Ovary (tissue), 7 donors: ENCODE measurements at regions not wholly inside any gene's neighbourhood (a gene's known extent, or its start where the extent isn't known, plus 50 kb on each side); places are given as distances from the start of the nearest gene placed in this dataset.

Experiments used
- DNase-seq, 5 donors: peaks; one replicate each; pipeline ENCODE4 v3.0.0-alpha.2; 2019 to 2020
- H3K27ac ChIP-seq, 2 donors: fragments of 200-600 bp; one replicate each; pipeline versions ENCODE4 v1.5.1 to v1.8.0; 2019 to 2022
- H3K27me3 ChIP-seq: fragments of 200-600 bp; one replicate; pipeline ENCODE4 v1.8.0; 2022
- H3K36me3 ChIP-seq: fragments of 200-600 bp; sonication (generic); one replicate; pipeline ENCODE4 v1.5.1; 2019
- H3K4me1 ChIP-seq: one replicate; pipeline ENCODE4 v1.8.1; 2013; ENCODE audit warnings: mild to moderate bottlenecking, moderate library complexity; ENCODE audit not compliant: insufficient read depth
- H3K4me3 ChIP-seq: fragments of 200-600 bp; sonication (generic); one replicate; pipeline ENCODE4 v1.5.1; 2017
- H3K9me3 ChIP-seq, 2 donors: fragments of 200-600 bp in 1 of 2; sonication (generic) in 1 of 2; one replicate each; pipeline versions ENCODE4 v1.5.1 to v1.8.1; 2013 to 2019; ENCODE audit warnings: mild to moderate bottlenecking in 1 of 2, moderate library complexity in 1 of 2
- CTCF ChIP-seq, 3 donors: fragments of 450-650 bp in 2 of 3; fragments of 200-600 bp in 1 of 3; IDR thresholded peaks; one replicate each; pipeline versions ENCODE4 v1.5.1 to v1.8.0; 2016 to 2022; ENCODE audit warnings: antibody characterized with exemption in 3 of 3, mild to moderate bottlenecking in 1 of 3
- EP300 ChIP-seq: sonication (generic); formaldehyde crosslinking; IDR thresholded peaks from one replicate; pipeline ENCODE4 v1.6.1; 2017; ENCODE audit warnings: antibody characterized with exemption
- POLR2A ChIP-seq: fragments of 450-650 bp; IDR thresholded peaks from one replicate; pipeline ENCODE4 v1.6.1; 2017; ENCODE audit warnings: antibody characterized with exemption, mild to moderate bottlenecking, moderate library complexity
- WGBS, 3 donors: extraction: QIAGEN DNeasy Blood & Tissue Kit in 1 of 3; methylation state at CpG; one replicate each; pipeline versions ENCODE4 v1.1.5 to v1.1.7; 2013 to 2017; 5-methylcytosine and 5-hydroxymethylcytosine counted together
- intact Hi-C, 4 donors: fragments of 100-400 bp; cut with DNase I; formaldehyde crosslinking; loops; one replicate each; pipeline versions ENCODE4 v1.11.0 to v1.15.1; 2022 to 2023
- donor health status: DM: no; HTN: no; CAD: no; lungs with moderate emphysema.
- donor health status: DM: no; HTN: no; CAD: no.
- donor health status: Bipolar disorder and iron deficiency.
- donor health status: DM: no; HTN: no; CAD: no.
- donor health status: DM: yes; HTN: yes; CAD: no.

GRCh38 chr12:18967814-18968213 lies 161.7 kb upstream of the PLEKHA5 start:
- WGBS, 3 donors = 51 to 63% (median 54%) methylated on average over 3 of the region's 3 CpGs
- TF ChIP-seq EP300 (no peak), CTCF (IDR thresholded peaks at IDR 0.05) (no peak), POLR2A (no peak)
- no peak for DNase-seq
- H3K4me1 ChIP-seq = no peaks in the 10 kb centered on the region
- H3K4me3 ChIP-seq = no peak overlapping the region
- intact Hi-C loops = no loop called here
- no peaks in the 10 kb centered on the region for H3K36me3 ChIP-seq
- H3K9me3 ChIP-seq = no peaks in the 10 kb centered on the region
- H3K27ac ChIP-seq = no peak overlapping the region
- H3K27me3 ChIP-seq = no peaks in the 10 kb centered on the region

- H3K36me3 ChIP-seq = no peaks in the 10 kb centered on the region
- H3K4me3 ChIP-seq = no peak overlapping the region
- H3K4me1 ChIP-seq = no peaks in the 10 kb centered on the region
- no peaks in the 10 kb centered on the region for H3K9me3 ChIP-seq
- WGBS, 3 donors = 73 to 79% (median 76%) methylated on average over 5 of the region's 5 CpGs
- H3K27ac ChIP-seq = no peak overlapping the region
- no peak for TF ChIP-seq CTCF (IDR thresholded peaks at IDR 0.05)
- no peak for TF ChIP-seq EP300
- no peak for TF ChIP-seq POLR2A
- DNase-seq = no peak
- no peaks in the 10 kb centered on the region for H3K27me3 ChIP-seq
- intact Hi-C loops = no loop called here
Measured at GRCh38 chr12:18969512-18969911, 160.0 kb upstream of the PLEKHA5 start.

- H3K27ac ChIP-seq = no peak overlapping the region
- 92 to 95% (median 93%) methylated on average over 6 of the region's 6 CpGs for WGBS, 3 donors
- intact Hi-C loops = no loop called here
- no peak overlapping the region for H3K4me3 ChIP-seq
- TF ChIP-seq CTCF (IDR thresholded peaks at IDR 0.05) (no peak), EP300 (no peak), POLR2A (no peak)
- no peaks in the 10 kb centered on the region for H3K27me3 ChIP-seq
- no peaks in the 10 kb centered on the region for H3K9me3 ChIP-seq
- DNase-seq = no peak
- no peaks in the 10 kb centered on the region for H3K36me3 ChIP-seq
- no peaks in the 10 kb centered on the region for H3K4me1 ChIP-seq
Measured at GRCh38 chr12:18970603-18971002, 158.9 kb upstream of the PLEKHA5 start.

GRCh38 chr12:18971932-18972331 lies 157.6 kb upstream of the PLEKHA5 start:
- Histone ChIP-seq H3K27ac (no peak overlapping the region), H3K27me3 (no peaks in the 10 kb centered on the region), H3K4me3 (no peak overlapping the region), H3K4me1 (no peaks in the 10 kb centered on the region), H3K9me3 (no peaks in the 10 kb centered on the region), H3K36me3 (no peaks in the 10 kb centered on the region)
- intact Hi-C loops = no loop called here
- DNase-seq = no peak
- TF ChIP-seq CTCF (IDR thresholded peaks at IDR 0.05) (no peak), POLR2A (no peak), EP300 (no peak)
- WGBS, 3 donors = 94 to 97% (median 95%) methylated on average over 3 of the region's 3 CpGs

GRCh38 chr12:18975933-18976332 lies 153.6 kb upstream of the PLEKHA5 start:
- no peak for TF ChIP-seq EP300
- no peak for TF ChIP-seq POLR2A
- TF ChIP-seq CTCF (IDR thresholded peaks at IDR 0.05) = no peak
- no peak for DNase-seq
- 29 to 40% (median 35%) methylated on average over 3 of the region's 3 CpGs for WGBS, 3 donors

More at GRCh38 chr12:18975933-18976332, 153.6 kb upstream of the PLEKHA5 start:
- intact Hi-C loops = no loop called here
- H3K27me3 ChIP-seq = no peaks in the 10 kb centered on the region
- H3K27ac ChIP-seq = no peak overlapping the region
- H3K4me1 ChIP-seq = no peaks in the 10 kb centered on the region
- no peaks in the 10 kb centered on the region for H3K36me3 ChIP-seq
- no peaks in the 10 kb centered on the region for H3K9me3 ChIP-seq
- H3K4me3 ChIP-seq = no peak overlapping the region
